Umbilical cord (tissue), 1 donor: ENCODE measurements at regions not wholly inside any gene's neighbourhood (a gene's known extent, or its start where the extent isn't known, plus 50 kb on each side); places are given as distances from the start of the nearest gene placed in this dataset.
A peak's percentile ranks its signal among the peaks of the same experiment; 100 is the strongest.
"Not testable (repeated sequence)": the region's sequence is repeated elsewhere in the genome, so short reads cannot be mapped to it uniquely, and the experiment has no call there.

Experiments used
- DNase-seq: peaks from one replicate; pipeline ENCODE4 v3.0.0-alpha.2; 2015; ENCODE audit warnings: low spot score

DNA sequence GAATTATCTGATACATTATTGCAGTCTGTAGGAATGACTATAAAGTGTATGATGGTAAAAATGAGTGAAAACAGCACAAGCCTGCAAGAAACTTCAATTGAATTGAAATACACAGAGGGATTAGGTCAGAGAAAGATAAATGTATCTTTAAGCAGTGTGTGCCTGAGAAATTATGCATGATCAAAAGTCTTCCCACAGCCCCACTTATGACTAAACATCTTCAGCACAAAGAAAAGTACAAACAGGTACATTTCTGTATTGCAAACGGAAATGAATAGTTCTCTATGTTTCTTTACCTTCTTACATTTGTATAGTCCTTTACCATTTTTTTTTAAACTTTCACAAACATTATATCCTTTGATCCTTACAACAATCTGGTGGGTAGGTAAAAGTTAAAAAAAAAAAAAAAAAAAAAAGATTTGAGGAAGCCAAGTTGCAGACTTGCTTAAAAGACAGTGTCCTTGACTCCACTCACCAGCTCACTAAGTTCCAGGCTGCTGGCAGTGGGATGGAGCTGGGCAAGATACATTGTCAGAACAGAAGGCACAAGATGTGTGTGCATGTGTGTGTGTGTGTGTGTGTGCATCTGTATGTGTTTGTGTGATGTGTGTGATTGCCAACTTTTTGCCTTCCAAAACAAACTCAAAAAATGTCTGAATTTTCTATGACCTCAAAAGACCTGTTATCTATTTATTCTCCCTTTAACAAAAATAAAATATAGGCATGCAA lies 423.7 kb upstream of the ACVR2A start:
- peak; percentile 63 for DNase-seq

DNA sequence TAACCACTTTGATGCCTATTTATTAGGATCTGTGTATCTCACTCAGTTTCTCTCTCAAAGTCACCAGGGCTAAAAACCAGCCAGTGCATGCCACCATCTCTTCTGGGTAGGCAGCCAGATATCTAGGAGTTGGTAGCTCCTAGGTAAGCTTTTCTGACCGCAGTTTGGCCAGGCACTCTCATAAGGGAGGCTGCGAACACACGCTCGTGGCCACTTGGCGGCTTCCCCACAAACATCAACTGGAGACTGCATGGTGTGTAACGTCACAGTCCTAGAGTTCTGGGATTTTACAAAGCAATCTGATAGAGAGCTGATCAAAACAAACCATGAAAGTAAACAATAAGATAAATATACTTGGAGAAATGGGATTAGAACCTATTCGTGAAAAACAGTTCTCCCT lies 424.3 kb upstream of the ACVR2A start:
- DNase-seq, result no peak

DNA sequence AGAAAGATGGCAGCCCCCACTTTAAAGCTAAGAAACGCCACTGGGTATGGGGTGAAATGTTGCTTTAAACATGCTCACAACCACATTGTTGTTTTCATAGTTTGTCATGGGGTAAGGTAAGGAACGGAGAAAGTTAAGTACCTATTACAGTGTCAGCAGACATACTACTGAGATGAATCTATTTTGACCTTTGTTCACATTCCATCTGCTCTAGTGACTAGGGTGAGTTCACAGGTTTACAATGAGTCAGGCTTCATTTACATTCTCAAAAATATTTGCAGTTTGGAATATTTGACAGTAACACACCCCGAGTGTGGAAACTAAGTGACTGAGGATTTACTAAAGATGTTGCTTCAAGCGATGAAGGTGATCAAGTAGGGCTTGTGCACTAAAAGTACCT lies 428.7 kb upstream of the ACVR2A start:
- no peak for DNase-seq

DNA sequence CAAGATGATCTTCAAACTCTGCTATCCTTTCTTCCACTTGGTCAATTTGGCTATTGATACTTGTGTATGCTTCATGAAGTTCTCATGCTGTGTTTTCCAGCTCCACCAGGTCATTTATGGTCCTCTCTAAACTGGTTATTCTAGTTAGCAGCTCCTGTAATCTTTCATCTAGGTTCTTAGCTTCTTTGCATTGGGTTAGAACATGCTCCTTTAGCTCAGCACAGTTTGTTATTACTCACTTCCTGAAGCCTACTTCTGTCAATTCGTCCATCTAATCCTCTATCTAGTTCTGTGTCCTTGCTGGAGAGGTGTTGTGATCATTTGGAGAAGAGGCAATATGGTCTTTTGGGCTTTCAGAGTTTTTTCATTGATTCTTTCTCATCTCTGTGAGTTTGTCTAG lies 430.2 kb upstream of the ACVR2A start:
- DNase-seq, result not testable (repeated sequence)

DNA sequence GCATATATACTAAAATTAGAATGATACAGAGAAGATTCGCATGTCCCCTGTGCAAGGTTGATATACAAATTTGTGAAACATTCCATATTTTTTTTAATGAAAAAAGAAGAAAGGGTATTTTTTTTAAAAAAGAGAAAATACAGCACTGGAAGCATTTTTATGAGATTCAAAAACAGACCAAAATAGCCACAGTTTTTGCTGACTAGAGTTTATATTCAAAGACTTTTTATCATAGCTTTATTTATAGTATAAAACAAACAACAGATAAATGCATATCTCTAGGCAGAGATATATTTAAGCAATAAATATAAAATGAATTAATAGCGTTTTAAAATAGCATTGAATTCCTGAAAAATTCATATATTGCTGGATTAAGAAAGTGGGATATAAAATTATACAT lies 436.5 kb upstream of the ACVR2A start:
- DNase-seq, result no peak

DNA sequence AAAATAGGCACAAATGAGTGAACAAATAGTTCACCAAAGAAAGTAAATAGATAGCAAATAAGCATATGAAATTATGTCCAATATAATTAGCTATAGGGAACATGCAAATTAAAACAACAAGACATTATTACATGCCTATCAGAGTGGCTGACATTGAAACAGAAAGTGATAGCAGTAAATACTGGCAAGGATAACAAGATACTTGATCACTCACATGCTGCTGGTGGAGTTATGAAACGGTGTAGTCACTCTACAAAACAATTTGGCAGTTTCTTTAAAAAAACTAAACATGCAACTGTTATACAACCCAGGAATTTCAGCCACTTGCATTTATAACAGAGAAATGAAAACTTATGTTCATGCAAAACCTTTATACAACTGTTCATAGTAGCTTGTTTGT lies 439.2 kb upstream of the ACVR2A start:
- DNase-seq, result no peak

DNA sequence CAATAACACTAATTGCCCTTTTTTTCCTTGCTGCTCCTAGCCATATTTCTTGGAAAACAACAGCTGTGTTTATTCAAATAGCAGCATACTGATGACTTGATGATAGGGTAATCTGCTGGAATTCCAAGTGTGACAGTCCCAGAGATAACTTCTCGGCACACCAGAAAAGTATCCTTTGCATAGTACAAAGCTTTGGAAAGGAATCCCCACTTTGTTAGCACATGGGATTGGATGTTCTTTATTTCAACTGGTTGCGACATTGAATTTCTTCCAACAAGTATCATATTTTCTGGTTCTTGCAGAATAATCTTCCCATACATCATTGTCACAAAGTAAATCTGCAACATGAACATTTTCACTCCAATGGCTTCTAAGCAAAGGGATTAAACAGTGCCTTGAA lies 445.8 kb upstream of the ACVR2A start:
- DNase-seq, result peak; percentile 80

DNA sequence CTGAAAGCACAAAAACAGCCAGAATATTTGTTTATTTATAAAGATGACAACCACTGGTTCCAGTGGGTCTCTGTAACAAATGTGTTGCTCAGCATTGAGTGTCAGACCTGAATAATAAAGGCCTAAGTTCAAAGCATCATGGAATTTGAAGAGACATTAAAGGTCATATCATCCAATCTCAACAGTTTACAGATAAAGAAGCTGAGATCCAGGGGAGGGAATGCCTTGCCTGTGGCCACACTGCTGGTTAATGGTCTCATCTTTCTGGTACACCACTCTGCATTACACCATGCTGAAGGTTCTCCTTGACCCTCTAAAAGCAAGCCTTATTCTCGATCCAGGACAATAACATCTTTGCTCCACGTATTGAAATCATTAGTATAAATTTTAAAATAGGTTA lies 446.5 kb upstream of the ACVR2A start:
- no peak for DNase-seq

DNA sequence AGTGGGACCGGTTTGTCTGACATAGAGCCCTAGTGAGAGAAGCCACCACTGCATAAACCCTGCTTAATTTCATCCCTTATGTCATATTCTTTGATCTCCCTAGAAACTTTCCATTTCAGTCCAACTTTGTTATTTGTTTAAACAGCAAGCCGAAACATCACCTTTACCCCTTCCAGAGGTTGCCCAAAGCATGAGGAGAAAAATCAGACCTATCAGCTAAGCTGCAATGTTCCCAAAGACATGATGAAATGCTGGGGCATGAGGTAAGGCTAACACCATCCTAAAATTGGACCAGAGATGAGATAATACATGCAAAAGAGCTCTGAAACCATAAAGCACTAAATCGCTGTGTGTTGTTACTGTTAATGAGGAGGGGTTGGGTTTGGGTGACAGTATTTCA lies 447.9 kb upstream of the ACVR2A start:
- DNase-seq, result no peak

DNA sequence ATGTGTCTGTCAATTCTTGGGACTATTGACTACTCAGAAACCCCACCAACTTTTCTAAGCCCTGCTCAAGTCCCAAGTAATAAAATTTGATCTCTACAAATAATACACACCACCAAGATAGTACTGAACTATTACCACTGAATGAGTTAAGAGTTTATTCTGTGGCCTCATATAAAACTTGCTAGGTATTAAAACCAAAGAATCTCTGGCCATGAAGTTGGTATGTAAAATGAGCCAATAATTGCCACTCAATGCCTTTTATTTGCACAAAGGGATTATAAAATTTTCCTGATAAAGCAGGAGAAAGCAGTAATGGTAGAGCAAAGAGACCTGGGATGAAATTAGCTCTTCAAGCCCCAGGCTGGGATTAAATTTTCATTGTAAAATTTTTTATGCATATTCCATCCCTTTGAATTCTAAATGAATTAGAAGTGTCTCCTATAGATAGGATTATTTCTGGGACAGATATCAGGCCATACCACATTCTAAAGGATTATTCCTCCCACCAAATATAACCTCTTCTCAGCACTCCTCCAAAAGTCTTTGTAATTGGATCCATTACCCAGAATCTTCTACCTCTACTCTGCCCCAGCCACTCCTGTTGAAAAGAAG lies 450.5 kb upstream of the ACVR2A start:
- DNase-seq, result no peak

DNA sequence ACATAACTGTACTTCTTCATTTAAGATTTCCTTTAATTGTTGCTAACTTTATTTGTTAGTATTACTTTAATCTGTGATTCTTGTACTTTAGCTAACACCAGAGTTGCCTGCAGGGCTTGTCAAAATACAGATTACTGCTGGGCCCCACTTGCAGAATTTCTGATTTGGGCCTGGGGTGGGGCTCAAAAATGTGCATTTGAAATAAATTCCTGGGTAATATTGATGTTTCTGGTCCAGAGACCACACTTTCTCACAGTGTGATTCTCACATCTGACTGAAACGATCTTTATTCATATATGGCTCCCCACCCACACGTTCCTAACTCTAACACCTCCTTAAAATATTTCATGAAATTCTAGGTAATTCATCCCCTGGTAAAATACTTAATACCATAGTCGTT lies 452.6 kb upstream of the ACVR2A start:
- no peak for DNase-seq

DNA sequence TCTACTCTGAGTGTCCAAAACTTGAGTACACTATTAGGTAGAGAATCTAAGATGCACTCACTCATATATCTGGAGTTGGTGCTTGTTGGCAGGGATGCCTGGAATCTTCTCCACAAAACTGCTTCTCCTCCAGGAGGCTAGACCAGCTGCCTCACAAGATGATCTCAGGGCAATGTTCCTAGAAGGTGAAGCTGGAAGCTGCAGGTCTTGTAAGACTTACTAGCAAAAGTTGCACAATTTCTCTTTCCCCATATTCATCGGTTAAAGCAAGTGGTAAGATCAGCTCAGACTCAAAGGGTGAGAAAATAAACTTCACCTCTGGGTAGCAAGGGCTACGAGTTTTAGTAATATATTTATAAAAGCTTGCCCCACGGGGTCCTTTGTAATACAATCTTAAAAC lies 454.4 kb upstream of the ACVR2A start:
- no peak for DNase-seq

DNA sequence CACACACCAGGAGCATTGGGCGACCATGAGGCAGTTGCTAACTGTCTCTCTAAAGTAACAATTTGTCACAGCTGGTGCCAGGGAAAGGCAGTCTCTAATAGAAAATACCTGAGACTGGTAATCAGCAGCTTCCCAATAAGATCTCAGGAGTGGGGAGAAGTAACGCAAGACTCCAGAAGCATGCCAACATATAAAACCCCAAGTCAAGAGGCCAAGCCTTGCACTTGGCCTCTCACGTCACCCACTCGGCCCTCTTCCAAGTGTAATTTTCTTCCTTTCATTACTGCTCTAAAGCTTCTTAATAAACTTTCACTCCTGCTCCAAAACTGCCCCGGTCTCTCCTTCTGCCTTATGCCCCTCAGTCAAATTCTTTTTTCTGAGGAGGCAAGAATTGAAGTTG lies 455.6 kb upstream of the ACVR2A start:
- DNase-seq, result no peak

DNA sequence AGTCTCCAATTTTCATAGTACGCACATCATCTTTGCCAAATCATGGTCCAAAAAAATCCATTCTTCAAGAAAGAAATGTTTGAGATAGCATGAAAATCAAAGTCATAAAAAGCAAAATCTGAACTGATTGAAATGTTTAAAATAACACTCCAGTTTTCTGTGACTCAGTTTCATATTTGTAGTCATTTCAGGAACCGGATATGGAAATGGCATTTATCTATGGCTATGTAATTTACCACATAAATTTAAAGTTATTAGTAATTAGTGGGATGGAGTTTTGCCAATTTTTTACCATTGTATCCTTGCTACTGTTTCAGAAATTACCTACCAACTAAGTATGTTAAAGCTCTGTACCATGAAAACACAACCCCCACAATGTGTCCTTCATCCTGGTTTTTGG lies 456.6 kb upstream of the ACVR2A start:
- no peak for DNase-seq

DNA sequence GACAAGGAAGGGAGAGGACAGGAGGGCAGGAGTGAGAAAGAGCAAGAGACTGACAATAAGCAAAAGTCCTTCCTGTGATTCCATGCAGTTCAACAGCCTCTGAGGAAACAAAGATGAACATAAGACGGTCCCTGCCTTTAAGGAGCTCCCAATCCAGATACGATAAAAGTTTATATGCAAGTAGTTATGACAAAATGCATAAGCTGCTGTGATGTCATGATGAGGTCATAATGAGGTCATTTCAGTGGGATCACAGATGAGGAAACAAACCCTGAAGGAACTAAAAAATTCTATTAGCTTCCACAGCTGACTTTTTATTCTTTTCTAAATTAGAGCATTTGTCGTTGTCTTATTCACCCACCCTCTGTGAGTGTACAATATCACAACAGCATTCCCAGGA lies 458.5 kb upstream of the ACVR2A start:
- no peak for DNase-seq

DNA sequence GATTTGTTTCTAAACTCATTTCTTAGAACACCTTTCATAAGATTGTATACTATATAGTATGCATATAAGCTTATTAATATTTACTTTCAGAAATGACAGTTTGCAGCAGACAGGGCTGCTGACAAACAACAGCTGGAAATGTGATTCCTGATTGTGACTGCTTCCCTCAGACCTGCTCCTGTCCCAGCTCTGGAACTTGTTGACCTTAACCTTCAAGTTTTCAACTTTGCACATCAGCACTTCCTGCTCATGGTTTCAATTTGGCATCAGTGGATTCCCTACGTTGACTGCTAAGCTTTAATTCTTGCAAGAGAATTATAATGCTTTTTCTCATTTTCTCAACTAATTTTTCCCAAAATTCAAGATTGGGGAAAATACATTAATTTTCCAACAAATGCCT lies 459.2 kb upstream of the ACVR2A start:
- DNase-seq, result no peak

DNA sequence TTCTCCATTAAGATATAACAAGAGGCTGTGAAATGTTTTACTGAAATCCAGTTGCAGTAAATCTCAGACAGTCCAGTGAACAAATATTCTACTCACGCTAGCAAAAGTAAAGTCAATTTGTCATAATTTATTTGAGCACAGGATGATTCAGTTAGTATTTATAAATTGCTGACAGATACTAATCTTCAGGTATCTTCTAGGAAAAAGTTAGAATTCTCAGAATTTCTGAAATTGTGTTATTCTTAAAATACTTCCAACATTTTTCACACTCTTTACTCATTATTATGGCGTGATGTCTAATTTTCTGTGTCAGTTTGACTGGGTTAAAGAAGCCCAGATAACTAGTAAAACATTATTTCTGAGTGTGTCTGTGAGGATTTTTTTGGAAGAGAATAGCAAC lies 460.2 kb upstream of the ACVR2A start:
- peak; percentile 3 for DNase-seq

DNA sequence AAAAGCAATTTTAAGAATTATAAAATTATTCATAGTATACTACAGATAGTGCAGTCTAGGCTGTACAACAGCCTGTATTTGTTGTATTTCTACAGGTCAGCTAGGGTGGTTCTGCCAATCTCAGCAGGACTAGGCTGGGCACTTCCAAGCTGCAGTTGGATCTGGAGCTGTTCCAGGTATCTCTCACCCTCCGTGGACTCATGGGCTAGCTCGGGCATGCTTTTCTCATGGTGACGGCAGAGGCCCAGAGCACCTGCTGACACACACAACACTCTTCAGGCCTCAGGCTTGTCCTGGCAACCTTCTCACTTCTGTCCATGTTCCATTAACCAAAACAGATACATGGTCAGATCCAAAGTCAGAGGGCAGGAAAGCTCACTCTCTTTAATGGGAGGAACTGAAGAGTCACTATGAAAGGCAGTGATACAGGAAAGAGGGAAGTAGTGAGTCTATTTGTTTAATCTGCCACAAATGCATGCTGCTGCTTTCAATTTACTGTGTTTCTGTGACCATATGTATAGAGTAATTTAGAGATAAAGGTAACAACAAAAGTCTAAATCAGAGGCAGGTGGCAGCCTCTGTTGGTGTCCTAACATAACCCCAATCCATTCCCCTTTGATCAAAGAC lies 462.4 kb upstream of the ACVR2A start:
- DNase-seq, result peak; percentile 40

DNA sequence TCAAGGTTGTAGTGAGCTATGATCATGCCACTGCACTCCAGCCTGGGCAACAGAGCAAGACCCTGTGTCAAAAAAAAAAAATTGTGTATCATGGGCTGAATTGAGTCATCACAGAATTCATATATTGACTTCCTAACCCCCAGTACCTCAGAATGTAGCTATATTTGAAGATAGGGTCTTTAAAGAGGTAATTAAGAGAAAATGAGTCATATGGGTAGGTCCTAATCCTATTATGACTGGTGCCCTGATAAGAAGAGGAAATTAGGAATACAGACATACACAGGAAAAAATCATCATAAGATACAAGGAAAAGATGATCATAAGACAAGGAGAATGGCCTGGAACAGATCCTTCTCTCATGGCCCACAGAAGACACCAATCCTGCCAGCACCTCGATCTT lies 466.4 kb upstream of the ACVR2A start:
- no peak for DNase-seq

DNA sequence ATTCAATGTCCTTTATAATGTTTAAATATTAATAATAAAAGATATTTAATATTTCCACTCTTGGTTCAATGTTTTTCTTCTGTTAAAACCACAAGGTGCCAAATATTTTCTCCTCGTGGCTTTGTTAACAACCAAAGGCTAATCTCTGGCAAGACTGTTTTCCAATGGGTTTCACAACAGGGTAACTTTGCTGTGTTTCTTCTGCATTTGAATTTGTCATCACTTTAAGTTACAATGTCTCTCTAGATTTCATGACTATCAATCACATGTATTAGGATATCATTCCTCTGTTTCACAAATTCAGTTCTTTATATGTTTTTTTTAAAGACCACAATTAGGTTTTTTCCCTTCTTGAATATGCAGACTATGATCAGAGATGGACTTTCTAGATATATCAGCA lies 469.8 kb upstream of the ACVR2A start:
- DNase-seq, result no peak

DNA sequence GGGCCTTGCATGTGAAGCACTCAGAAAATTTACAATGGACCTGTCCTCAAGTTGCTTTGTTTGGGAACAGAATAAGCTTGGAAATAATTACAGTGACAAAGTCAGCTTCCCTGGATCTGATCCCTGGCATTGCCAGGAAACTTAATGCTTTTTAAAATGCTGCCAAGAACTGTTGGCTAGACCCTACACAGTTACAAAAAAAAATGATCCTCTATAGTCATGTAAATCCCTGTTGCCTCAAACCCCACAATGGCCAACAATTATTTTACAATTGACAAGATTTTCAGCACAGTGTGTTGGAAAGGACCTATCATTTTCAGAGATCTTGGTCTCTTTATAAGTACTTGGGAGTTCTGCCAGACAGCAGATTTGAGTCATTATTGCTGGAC lies 470.4 kb upstream of the ACVR2A start:
- peak; percentile 3 for DNase-seq

DNA sequence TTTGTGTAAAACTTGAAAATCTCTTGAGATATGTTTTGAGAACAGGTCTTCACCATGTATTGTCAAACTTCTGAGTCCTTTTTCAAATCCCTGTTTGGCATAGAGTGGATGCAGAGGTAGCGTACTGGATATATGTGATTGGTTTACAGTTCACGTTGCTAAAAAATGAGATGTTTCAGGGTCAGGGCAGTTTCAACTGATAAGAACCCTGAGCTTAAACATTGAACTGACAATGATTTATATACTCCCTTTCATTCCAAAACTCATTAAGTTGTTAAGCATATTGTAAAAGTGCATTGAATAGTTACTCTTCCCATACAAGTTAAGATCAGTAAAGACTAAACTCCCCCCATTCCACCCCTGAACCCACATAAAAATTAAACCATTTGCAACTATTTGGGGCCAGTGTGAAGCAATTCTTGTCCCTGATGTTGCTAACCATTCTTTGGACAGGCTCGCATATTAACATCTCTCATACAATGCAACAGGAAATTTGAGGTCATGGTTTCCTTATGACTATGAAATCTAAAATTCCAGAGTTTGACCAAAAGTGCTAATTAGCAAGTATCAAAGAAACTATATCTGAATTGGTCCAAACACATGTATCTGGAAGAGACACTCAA lies 470.9 kb upstream of the ACVR2A start:
- no peak for DNase-seq

DNA sequence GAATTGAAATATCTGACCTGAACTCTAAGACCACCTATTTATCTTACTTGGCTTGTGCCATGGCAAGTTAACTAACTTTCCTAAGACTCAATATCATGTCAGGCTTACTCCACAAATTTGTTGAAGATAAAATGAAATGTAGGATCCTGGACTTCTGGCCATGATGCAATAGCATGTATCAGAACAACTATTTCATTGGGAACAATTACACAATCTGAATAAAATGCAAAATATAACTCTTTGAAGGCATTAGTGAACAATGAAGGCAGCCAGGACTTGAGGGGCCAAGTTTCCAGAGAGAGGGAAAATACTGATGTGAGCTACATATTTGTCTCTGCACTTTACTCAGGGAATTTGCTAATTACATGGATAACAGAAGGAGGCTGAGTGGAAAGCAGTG lies 476.5 kb upstream of the ACVR2A start:
- peak; percentile 5 for DNase-seq
